H54 (cell line): ENCODE measurements at regions not wholly inside any gene's neighbourhood (a gene's known extent, or its start where the extent isn't known, plus 50 kb on each side); places are given as distances from the start of the nearest gene placed in this dataset.

Experiments used
- DNase-seq: peaks from one replicate; pipeline ENCODE4 v3.0.0; 2011; ENCODE audit warnings: low spot score, mixed read lengths; ENCODE audit not compliant: insufficient read length
- FAIRE-seq: peaks from 3 replicates; lab custom pipeline; 2011; peaks lifted over from hg19 to GRCh38; lab: Jason Lieb, UNC
- POLR2A ChIP-seq: IDR thresholded peaks from 2 replicates; pipeline ENCODE4 v1.6.1; 2011; ENCODE audit warnings: low read depth, mild to moderate bottlenecking, low read length

DNA sequence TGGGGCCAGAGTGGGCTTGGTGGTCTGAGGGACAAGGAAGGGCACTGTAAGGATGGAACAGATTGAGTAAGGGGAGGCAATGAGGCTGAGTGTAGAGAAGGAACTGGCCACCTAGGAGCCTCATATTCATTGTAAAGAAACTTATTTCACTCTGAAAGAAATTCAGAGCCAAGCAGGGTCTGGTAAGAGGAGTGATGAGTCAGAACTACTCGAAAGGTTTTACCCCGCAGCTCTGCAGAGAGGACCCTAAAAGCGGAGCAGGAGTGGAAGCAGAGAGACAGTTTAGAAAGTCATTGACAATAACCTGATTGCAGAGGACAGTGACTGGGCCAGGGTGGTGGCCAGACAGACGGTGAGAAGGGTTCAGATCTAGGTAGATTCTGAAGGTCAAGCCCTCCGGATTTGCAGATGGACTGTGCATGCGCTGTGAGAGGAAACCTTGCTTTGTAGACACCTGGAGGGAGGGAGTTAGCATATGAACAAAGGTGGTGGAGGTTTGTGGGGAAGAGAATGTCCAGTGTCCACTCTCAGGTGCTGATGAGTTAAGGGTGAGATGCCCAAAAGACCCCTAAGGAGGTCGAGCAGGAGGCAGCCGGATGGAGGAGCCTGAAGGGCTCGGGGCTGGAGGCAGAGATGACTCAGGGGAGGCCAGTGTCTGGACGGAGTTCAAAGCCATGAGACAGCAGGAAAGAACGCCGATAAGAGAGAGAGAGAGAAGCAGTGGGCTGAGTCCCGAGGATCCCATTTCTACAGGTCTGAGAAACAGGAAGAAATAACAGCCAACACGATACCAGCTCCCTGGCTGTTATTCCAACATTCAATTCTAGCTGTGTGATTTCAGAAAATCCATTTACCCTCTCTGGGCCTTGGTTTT lies 546.0 kb downstream of the BRD1 start:
- no peak for DNase-seq
- FAIRE-seq = no peak
- TF ChIP-seq POLR2A = no peak

GRCh38 chr22:49278340-49278739 lies 549.3 kb downstream of the BRD1 start:
- TF ChIP-seq POLR2A = no peak
- no peak for FAIRE-seq
- DNase-seq = no peak

GRCh38 chr22:49276567-49276966 lies 551.1 kb downstream of the BRD1 start:
- DNase-seq (no peak), FAIRE-seq (no peak)
- TF ChIP-seq POLR2A = no peak

- DNase-seq (no peak), FAIRE-seq (no peak)
- no peak for TF ChIP-seq POLR2A
Measured at GRCh38 chr22:49274754-49275380, 552.8 kb downstream of the BRD1 start.

- no peak for DNase-seq
- no peak for FAIRE-seq
- no peak for TF ChIP-seq POLR2A
Measured at GRCh38 chr22:49272546-49273125, 555.0 kb downstream of the BRD1 start.

GRCh38 chr22:49271831-49272230 lies 555.8 kb downstream of the BRD1 start:
- DNase-seq = no peak
- no peak for TF ChIP-seq POLR2A
- no peak for FAIRE-seq

GRCh38 chr22:49271369-49271727 lies 556.3 kb downstream of the BRD1 start:
- no peak for FAIRE-seq
- no peak for TF ChIP-seq POLR2A
- DNase-seq = no peak

- DNase-seq = no peak
- no peak for FAIRE-seq
- TF ChIP-seq POLR2A = no peak
Measured at GRCh38 chr22:49270595-49271368, 556.9 kb downstream of the BRD1 start.

DNA sequence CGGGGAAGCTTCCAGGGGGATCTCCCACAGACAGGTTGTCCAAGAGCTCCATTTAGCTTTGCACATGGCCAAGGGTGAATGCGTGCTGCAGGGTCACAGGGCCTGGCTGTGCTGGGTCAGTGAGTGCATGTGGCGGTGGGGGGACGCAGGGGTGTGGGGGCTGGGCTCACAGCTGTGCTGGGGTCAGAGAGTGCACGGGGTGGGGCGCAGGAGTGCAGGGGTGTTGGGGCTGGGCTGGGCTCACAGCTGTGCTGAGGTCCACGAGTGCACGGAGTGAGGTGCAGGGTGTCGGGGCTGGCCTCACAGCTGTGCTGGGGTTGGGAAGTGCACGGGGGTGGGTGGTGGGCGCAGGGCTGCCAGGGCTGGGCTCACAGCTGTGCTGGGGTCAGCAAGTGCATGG lies 557.7 kb downstream of the BRD1 start:
- no peak for TF ChIP-seq POLR2A
- DNase-seq (no peak), FAIRE-seq (no peak)

GRCh38 chr22:49269371-49269770 lies 558.3 kb downstream of the BRD1 start:
- FAIRE-seq = no peak
- DNase-seq = no peak
- TF ChIP-seq POLR2A = no peak

GRCh38 chr22:49268924-49269323 lies 558.7 kb downstream of the BRD1 start:
- TF ChIP-seq POLR2A = no peak
- DNase-seq (no peak), FAIRE-seq (no peak)

GRCh38 chr22:49267996-49268395 lies 559.7 kb downstream of the BRD1 start:
- FAIRE-seq (no peak), DNase-seq (no peak)
- TF ChIP-seq POLR2A = no peak

- DNase-seq (no peak), FAIRE-seq (no peak)
- TF ChIP-seq POLR2A = no peak
Measured at GRCh38 chr22:49266561-49267519, 560.8 kb downstream of the BRD1 start.

DNA sequence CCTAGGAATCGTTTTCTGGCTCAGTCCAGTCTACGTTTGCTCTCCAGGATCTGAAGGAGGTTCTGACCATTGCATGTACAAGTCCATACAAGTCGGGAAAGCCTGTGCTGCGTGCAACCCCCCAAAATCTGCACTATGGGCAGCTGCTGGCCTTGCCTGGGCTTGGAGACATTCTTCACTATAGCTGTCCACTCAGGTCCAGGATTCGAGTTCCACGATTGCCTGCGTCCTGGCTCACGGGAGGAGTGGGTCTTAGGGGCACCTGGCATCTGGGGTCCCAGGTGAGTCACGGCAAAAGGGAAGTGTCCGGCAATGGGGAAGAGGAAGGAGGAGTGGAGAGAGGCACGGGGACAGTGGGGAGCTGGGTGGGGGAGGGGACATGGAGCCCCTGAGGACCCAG lies 563.0 kb downstream of the BRD1 start:
- TF ChIP-seq POLR2A = no peak
- DNase-seq (no peak), FAIRE-seq (no peak)
